ENCODE measurements at regions not wholly inside any gene's neighbourhood (a gene's known extent, or its start where the extent isn't known, plus 50 kb on each side); places are given as distances from the start of the nearest gene placed in this dataset.

DNA sequence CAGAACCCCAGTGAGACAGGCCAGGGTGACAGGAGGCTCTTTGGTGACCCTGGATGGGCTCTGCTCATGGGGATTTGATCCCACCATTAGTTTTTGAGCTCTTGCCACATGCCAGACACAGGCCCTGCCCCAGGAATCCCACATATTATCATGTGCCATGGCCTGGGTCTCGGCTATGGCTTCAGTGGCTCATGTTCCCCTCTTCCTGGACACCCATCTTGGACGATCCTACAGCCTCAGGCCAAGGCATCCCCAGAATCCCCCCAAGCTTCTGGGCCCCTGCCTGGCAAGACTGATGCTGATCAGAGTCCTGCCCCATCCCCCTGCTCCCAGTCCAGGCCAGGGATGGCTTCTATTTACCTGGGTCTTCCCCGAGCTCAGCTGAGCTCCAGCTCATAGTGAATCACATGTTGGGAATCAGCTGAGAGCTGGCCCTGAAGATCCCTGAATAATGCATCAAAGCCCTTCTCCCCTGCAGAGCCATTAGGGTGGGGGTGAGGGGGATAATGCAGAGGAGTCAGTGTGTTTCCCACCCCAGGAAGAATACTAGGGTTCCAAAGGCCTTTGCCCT is 50.9 kb upstream of the CHRNB4 start:
- H3K4me1 ChIP-seq (ENCODE audit: control insufficient read depth in 3 of 3, insufficient read depth in 2 of 3, low read depth in 1 of 3, low read length in 2 of 3) = no peaks in the 10 kb centered on the region
- no peak for FAIRE-seq

DNA sequence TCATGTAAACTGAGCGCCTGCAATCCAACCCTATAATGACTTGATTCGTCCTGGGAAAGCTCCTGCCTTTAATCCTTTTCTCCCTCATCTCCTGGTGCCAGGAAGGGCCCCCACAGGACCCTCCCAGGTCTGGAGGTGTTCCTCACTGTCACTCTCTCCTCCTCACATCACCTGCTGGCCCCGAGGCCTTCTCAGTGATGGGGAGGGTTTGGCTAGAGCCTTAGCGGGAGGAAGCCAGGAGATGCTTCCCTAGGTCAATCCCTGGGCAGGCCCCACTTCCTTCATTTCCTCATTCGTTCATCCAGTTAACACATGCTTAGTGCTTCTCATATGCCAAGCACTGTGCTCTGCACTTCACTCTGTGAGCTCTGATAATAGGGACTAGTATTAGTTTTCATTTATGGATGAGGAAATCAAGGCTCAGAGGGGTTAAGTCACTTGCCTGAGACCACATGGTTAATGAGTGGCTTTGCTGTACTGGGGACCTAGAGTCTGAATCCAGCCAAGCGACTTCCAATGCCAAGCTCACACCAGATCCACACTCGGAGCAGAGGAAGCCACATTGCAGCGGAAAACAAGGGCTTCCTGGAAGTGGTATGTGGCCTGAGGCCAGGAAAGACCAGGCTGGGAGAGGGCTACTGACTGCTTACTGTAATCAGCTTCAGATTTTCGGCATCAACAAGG is 50.3 kb upstream of the CHRNB4 start:
- WGBS, 3 donors = 66 to 77% (median 72%) methylated on average over 9 of the region's 9 CpGs
- Histone ChIP-seq H3K27ac (ENCODE audit: low read depth in 1 of 3, low read length in 2 of 3) (no peak overlapping the region), H3K4me1 (ENCODE audit: control insufficient read depth in 3 of 3, insufficient read depth in 2 of 3, low read depth in 1 of 3, low read length in 2 of 3) (no peaks in the 10 kb centered on the region), H3K36me3 (ENCODE audit: control insufficient read depth in 3 of 3, insufficient read depth in 2 of 3, low read depth in 1 of 3, low read length in 3 of 3) (no peaks in the 10 kb centered on the region), H3K4me3 (ENCODE audit: low read depth in 1 of 3, low read length in 3 of 3) (no peak overlapping the region), H3K9me3 (ENCODE audit: control insufficient read depth in 2 of 2, insufficient read depth in 1 of 2, low read depth in 1 of 2, low read length in 1 of 2) (no peaks in the 10 kb centered on the region), H3K27me3 (ENCODE audit: control insufficient read depth in 3 of 3, insufficient read depth in 3 of 3, low read length in 3 of 3) (no peaks in the 10 kb centered on the region)
- DNase-seq (no peak), FAIRE-seq (no peak)

More for the DNA sequence above, 50.9 kb upstream of the CHRNB4 start:
- Histone ChIP-seq H3K4me3 (ENCODE audit: low read depth in 1 of 3, low read length in 3 of 3) (no peak overlapping the region), H3K27me3 (ENCODE audit: control insufficient read depth in 3 of 3, insufficient read depth in 3 of 3, low read length in 3 of 3) (no peaks in the 10 kb centered on the region), H3K9me3 (ENCODE audit: control insufficient read depth in 2 of 2, insufficient read depth in 1 of 2, low read depth in 1 of 2, low read length in 1 of 2) (no peaks in the 10 kb centered on the region), H3K27ac (ENCODE audit: low read depth in 1 of 3, low read length in 2 of 3) (no peak overlapping the region), H3K36me3 (ENCODE audit: control insufficient read depth in 3 of 3, insufficient read depth in 2 of 3, low read depth in 1 of 3, low read length in 3 of 3) (no peaks in the 10 kb centered on the region)
- DNase-seq = no peak
- WGBS, 3 donors = 65 to 80% (median 75%) methylated on average over 3 of the region's 3 CpGs

Measured in small intestine (tissue), 7 donors.